Cardiac muscle cell (in vitro differentiated cells and primary cell): ENCODE measurements at regions not wholly inside any gene's neighbourhood (a gene's known extent, or its start where the extent isn't known, plus 50 kb on each side); places are given as distances from the start of the nearest gene placed in this dataset.
A peak's percentile ranks its signal among the peaks of the same experiment; 100 is the strongest.

Experiments
- DNase-seq, 2 donors: peaks; one replicate each; pipeline versions ENCODE4 v3.0.0 to v3.0.0-alpha.2; 2010 to 2017; ENCODE audit warnings: low read depth in 1 of 2, low spot score in 1 of 2
- H3K27ac ChIP-seq: fragments of 200-600 bp; sonication (generic); 2 replicates; pipeline ENCODE4 v1.5.1; 2016
- H3K27me3 ChIP-seq: fragments of 200-600 bp; sonication (generic); 2 replicates; pipeline ENCODE4 v1.6.0; 2016; ENCODE audit warnings: control low read depth
- H3K36me3 ChIP-seq: fragments of 200-600 bp; sonication (generic); 2 replicates; pipeline ENCODE4 v1.5.1; 2016; ENCODE audit warnings: control low read depth
- H3K4me1 ChIP-seq: fragments of 200-600 bp; sonication (generic); 2 replicates; pipeline ENCODE4 v1.8.1; 2017; ENCODE audit warnings: low read depth, mild to moderate bottlenecking, mixed run types
- H3K4me3 ChIP-seq: fragments of 200-600 bp; sonication (generic); 2 replicates; pipeline ENCODE4 v1.5.1; 2016; ENCODE audit warnings: mild to moderate bottlenecking
- H3K9me3 ChIP-seq: fragments of 200-600 bp; sonication (generic); 2 replicates; pipeline ENCODE4 v1.5.1; 2017; ENCODE audit warnings: low read depth, mild to moderate bottlenecking, control low read depth
- TF ChIP-seq, protein P1 (sequence below): IDR thresholded peaks from 2 replicates; pipeline ENCODE4 v1.5.1; 2012; ENCODE audit warnings: low read depth, mild to moderate bottlenecking, low read length

DNA sequence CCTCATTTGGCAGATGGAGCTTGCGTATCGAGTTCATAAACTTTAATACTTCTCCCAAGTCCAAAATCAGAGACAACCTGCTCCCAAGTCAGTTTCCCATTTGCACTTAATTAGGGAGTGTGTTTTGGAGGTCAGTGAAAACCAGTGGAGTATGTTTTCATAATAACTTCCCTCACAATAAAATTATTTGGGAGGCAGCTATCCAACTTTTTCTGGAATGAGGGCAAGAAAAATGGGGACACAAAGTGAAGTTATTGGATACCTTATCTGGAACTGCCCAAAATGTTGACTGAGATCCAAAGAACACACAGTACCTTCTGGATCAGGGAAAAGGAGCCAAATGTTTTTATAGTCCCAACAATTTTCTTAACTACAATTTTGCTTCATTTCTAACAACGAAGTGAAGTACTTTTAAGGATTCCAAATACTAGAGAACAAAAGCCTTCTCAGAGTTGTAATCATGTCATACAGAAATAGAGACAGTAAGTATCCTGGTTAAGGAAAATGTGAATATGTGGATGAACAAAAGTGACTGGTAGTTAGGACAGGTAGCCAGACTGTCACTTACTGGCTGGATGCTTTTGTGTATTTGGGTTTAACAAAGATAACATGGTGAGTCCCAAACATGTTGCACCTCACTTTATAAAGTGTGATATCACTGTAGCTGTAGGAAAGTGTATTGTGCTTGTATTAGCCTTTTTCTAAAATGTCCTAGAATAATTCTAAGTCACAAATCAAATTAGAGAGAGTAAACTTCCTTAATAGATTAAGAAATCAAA lies 325.0 kb downstream of the HLX start:
- Histone ChIP-seq H3K27me3 (no peaks in the 10 kb centered on the region), H3K4me1 (no peaks in the 10 kb centered on the region), H3K27ac (no peak overlapping the region), H3K36me3 (no peaks in the 10 kb centered on the region), H3K9me3 (no peaks in the 10 kb centered on the region), H3K4me3 (no peak overlapping the region)
- peak in 1 of 2 donors; percentile 9 for DNase-seq
- TF ChIP-seq, protein P1, sequence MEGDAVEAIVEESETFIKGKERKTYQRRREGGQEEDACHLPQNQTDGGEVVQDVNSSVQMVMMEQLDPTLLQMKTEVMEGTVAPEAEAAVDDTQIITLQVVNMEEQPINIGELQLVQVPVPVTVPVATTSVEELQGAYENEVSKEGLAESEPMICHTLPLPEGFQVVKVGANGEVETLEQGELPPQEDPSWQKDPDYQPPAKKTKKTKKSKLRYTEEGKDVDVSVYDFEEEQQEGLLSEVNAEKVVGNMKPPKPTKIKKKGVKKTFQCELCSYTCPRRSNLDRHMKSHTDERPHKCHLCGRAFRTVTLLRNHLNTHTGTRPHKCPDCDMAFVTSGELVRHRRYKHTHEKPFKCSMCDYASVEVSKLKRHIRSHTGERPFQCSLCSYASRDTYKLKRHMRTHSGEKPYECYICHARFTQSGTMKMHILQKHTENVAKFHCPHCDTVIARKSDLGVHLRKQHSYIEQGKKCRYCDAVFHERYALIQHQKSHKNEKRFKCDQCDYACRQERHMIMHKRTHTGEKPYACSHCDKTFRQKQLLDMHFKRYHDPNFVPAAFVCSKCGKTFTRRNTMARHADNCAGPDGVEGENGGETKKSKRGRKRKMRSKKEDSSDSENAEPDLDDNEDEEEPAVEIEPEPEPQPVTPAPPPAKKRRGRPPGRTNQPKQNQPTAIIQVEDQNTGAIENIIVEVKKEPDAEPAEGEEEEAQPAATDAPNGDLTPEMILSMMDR = no peak

DNA sequence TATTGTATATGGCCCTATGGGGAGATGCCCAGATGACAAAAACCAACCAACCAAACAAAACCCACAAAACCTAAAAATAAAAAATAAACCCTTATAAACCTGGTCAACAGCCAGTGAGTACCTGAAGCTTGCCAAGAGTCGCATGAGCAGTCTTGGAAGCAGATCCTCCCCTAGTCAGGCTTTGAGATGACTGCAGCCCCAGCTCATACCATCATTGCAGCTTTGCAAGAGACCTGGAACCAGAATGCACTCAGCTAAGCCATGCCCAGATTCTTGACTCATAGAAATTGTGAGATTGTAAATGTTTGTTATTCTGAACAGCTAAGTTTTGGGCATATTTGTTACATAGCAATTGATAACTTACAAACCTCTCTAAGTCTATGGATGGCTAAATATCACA lies 326.8 kb downstream of the HLX start:
- TF ChIP-seq, protein P1 = no peak
- H3K36me3 ChIP-seq = no peaks in the 10 kb centered on the region
- no peak overlapping the region for H3K27ac ChIP-seq
- H3K9me3 ChIP-seq = no peaks in the 10 kb centered on the region
- H3K27me3 ChIP-seq = no peaks in the 10 kb centered on the region
- H3K4me3 ChIP-seq = no peak overlapping the region
- H3K4me1 ChIP-seq = no peaks in the 10 kb centered on the region
- no peak for DNase-seq

DNA sequence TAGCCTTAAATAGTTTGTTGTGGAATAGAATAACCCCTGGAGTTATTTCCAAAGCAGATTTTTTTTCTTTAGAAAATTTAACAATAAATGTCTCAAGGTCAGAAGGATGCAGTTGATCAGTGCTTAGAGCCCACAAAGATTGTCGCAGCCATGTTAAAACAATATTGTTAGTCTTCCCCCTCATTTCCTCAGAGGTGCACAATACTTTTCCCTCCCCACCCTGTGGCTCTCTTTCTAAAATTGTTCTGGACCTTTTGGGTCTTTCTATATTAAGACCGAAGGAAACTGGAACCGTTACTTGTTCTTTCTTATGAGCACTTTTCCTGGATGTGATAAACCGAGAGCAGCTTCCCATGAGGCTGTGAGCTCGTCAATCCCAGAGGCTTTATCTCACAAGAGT lies 333.7 kb downstream of the HLX start:
- no peaks in the 10 kb centered on the region for H3K27me3 ChIP-seq
- TF ChIP-seq, protein P1 = no peak
- no peaks in the 10 kb centered on the region for H3K9me3 ChIP-seq
- DNase-seq = no peak
- H3K36me3 ChIP-seq = no peaks in the 10 kb centered on the region
- H3K4me3 ChIP-seq = no peak overlapping the region
- H3K27ac ChIP-seq = no peak overlapping the region
- H3K4me1 ChIP-seq = no peaks in the 10 kb centered on the region

DNA sequence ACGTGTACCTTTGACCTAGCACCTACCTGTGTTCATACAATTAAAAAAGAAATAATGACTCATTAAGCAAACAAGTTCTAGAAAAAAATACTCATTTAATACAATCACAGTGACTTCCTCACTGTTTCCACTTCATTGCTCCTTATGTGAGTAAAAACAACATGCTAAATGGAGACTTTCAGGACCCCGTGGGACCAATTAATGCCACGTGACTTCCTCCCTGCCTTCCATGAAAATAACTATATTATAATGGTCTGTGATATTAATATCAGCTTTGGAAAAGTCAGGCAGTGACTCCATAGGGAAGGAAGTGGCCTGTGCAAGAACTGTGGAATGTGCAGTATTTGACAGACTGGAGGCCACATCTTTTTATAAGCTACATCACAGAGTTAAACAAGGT lies 337.8 kb downstream of the HLX start:
- Histone ChIP-seq H3K36me3 (no peaks in the 10 kb centered on the region), H3K27me3 (no peaks in the 10 kb centered on the region), H3K27ac (no peak overlapping the region), H3K4me3 (no peak overlapping the region), H3K4me1 (no peaks in the 10 kb centered on the region), H3K9me3 (no peaks in the 10 kb centered on the region)
- DNase-seq = no peak
- TF ChIP-seq, protein P1 = no peak

DNA sequence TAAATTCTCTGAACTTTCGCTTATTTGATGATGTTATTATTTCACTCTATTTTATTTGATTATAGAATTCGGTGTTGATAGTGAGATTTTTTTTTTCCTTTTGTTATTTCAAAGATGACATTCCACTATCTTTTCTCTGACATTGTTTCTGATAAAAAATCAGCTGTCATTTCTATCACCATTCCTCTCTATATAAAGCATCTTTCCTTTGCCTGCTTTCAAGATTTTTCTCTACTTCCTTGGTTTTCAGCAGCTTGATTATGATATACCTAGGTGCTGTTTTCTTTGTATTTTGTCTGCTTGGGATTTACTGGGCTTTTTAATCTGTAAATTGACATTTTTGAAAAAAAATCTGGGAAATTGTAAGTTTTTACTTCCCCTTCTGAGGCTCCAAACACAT lies 344.0 kb downstream of the HLX start:
- TF ChIP-seq, protein P1 = no peak
- no peaks in the 10 kb centered on the region for H3K9me3 ChIP-seq

DNA sequence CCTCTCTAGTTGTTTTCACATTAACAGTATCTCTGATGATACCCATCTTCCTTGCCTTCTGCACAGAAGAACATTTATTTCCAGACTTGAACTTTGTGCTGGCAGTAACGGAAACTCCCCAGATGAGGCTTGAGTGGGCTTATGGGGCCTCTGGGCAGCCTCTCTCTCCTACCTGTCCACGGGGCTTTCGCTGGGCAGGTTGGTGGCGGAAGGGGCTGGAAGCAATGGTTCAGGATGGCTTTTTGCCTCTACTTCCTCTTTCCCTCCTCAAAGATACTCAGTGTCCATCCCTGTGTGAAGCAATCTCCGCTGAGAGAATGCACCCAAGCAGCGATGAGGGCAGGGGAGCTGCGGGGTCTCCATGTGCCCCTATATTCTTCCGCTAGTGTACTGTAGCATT lies 348.2 kb downstream of the HLX start:
- H3K27me3 ChIP-seq = no peaks in the 10 kb centered on the region
- H3K36me3 ChIP-seq = no peaks in the 10 kb centered on the region
- no peaks in the 10 kb centered on the region for H3K9me3 ChIP-seq
- no peak overlapping the region for H3K27ac ChIP-seq
- peaks cover 5% of the 10 kb centered on the region for H3K4me1 ChIP-seq
- TF ChIP-seq, protein P1 = no peak
- H3K4me3 ChIP-seq = no peak overlapping the region
- no peak for DNase-seq

More for the DNA sequence above, 344.0 kb downstream of the HLX start:
- no peak for DNase-seq
- Histone ChIP-seq H3K27me3 (no peaks in the 10 kb centered on the region), H3K4me3 (no peak overlapping the region), H3K36me3 (no peaks in the 10 kb centered on the region), H3K4me1 (no peaks in the 10 kb centered on the region), H3K27ac (no peak overlapping the region)
